HCT116 (cell line): ENCODE measurements at regions not wholly inside any gene's neighbourhood (a gene's known extent, or its start where the extent isn't known, plus 50 kb on each side); places are given as distances from the start of the nearest gene placed in this dataset.

Experiments
- EZH2 ChIP-seq: fragments of 200-600 bp; sonication (generic); IDR thresholded peaks from 2 replicates; pipeline ENCODE4 v1.6.1; 2017; ENCODE audit warnings: antibody characterized with exemption, mixed run types
- JUND ChIP-seq: IDR thresholded peaks from 2 replicates; pipeline ENCODE4 v1.6.1; 2012
- POLR2A ChIP-seq: IDR thresholded peaks from 2 replicates; pipeline ENCODE4 v1.7.0; 2011; ENCODE audit warnings: borderline replicate concordance; ENCODE audit not compliant: insufficient read depth, insufficient read length; ENCODE audit errors: extremely low read depth
- POLR2AphosphoS5 ChIP-seq: IDR thresholded peaks from 2 replicates; pipeline ENCODE4 v1.6.1; 2011; ENCODE audit warnings: mild to moderate bottlenecking, low read depth, low read length, moderate library complexity
- RAD21 ChIP-seq: IDR thresholded peaks from 2 replicates; pipeline ENCODE4 v1.6.1; 2012; ENCODE audit warnings: low read depth, mild to moderate bottlenecking
- SRF ChIP-seq: IDR thresholded peaks from 2 replicates; pipeline ENCODE4 v1.6.1; 2012; ENCODE audit warnings: low read depth
- TCF7L2 ChIP-seq: IDR thresholded peaks from 2 replicates; pipeline ENCODE4 v1.7.0; 2011; ENCODE audit warnings: borderline replicate concordance, inconsistent platforms; ENCODE audit not compliant: insufficient read depth, insufficient read length; ENCODE audit errors: extremely low read depth
- YY1 ChIP-seq: IDR thresholded peaks from 2 replicates; pipeline ENCODE4 v1.6.1; 2011; ENCODE audit warnings: low read length, low read depth, moderate library complexity, mild to moderate bottlenecking; ENCODE audit not compliant: insufficient replicate concordance; ENCODE audit errors: extremely low read depth
- ZNF274 ChIP-seq: fragments of 200-500 bp; sonication (Bioruptor generic); IDR thresholded peaks from 2 replicates; pipeline ENCODE4 v1.6.1; 2014; ENCODE audit warnings: mild to moderate bottlenecking, low read depth, low read length, inconsistent platforms
- TF ChIP-seq, protein P1 (sequence below), 3 experiments: fragments of 200-600 bp in 1 of 3; sonication (generic) in 1 of 3; IDR thresholded peaks in 2 of 3; conservative IDR thresholded peaks in 1 of 3; 2 replicates each; pipeline ENCODE4 v1.5.1; 2012 to 2017; ENCODE audit warnings: low read depth in 2 of 3, low read length in 2 of 3, antibody characterized with exemption in 1 of 3, borderline replicate concordance in 1 of 3, control low read depth in 1 of 3, mild to moderate bottlenecking in 1 of 3, mixed read lengths in 1 of 3, mixed run types in 1 of 3, moderate library complexity in 1 of 3; ENCODE audit not compliant: insufficient read depth in 1 of 3
- TF ChIP-seq, protein P2 (sequence below): IDR thresholded peaks from 2 replicates; pipeline ENCODE4 v1.6.1; 2012; ENCODE audit warnings: low read depth

DNA sequence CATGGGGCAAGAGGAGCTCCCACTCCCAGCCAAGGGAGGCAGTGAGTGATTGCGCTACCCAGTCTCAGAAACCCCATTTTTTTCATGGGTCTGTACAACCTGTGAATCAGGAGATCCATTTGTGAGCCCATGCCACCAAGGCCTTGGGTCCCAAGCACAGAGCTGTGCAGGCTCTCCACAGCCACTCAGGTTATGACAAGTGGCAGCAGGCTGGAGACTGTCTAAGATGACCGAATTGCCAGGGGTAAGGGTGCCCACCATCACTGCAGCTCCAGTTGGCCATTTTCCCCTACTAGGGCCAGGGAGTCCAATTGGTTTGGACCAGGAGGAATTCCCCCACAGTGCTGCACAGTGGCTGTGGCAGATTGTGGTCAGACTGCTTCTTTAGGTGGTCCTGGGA, 407.5 kb upstream of the KLHL4 start:
- TF ChIP-seq, protein P1, sequence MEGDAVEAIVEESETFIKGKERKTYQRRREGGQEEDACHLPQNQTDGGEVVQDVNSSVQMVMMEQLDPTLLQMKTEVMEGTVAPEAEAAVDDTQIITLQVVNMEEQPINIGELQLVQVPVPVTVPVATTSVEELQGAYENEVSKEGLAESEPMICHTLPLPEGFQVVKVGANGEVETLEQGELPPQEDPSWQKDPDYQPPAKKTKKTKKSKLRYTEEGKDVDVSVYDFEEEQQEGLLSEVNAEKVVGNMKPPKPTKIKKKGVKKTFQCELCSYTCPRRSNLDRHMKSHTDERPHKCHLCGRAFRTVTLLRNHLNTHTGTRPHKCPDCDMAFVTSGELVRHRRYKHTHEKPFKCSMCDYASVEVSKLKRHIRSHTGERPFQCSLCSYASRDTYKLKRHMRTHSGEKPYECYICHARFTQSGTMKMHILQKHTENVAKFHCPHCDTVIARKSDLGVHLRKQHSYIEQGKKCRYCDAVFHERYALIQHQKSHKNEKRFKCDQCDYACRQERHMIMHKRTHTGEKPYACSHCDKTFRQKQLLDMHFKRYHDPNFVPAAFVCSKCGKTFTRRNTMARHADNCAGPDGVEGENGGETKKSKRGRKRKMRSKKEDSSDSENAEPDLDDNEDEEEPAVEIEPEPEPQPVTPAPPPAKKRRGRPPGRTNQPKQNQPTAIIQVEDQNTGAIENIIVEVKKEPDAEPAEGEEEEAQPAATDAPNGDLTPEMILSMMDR (IDR thresholded peaks at IDR 0.05 in 2 of 3, conservative IDR thresholded peaks at IDR 0.05 in 1 of 3; ENCODE audit: borderline replicate concordance in 1 of 3, insufficient read depth in 1 of 3, low read depth in 2 of 3, low read length in 2 of 3) = no peak
- TF ChIP-seq ZNF274 (no peak), POLR2A (no peak), SRF (no peak), EZH2 (no peak), POLR2AphosphoS5 (no peak), JUND (no peak), YY1 (no peak), TCF7L2 (no peak), RAD21 (no peak)
- TF ChIP-seq, protein P2, sequence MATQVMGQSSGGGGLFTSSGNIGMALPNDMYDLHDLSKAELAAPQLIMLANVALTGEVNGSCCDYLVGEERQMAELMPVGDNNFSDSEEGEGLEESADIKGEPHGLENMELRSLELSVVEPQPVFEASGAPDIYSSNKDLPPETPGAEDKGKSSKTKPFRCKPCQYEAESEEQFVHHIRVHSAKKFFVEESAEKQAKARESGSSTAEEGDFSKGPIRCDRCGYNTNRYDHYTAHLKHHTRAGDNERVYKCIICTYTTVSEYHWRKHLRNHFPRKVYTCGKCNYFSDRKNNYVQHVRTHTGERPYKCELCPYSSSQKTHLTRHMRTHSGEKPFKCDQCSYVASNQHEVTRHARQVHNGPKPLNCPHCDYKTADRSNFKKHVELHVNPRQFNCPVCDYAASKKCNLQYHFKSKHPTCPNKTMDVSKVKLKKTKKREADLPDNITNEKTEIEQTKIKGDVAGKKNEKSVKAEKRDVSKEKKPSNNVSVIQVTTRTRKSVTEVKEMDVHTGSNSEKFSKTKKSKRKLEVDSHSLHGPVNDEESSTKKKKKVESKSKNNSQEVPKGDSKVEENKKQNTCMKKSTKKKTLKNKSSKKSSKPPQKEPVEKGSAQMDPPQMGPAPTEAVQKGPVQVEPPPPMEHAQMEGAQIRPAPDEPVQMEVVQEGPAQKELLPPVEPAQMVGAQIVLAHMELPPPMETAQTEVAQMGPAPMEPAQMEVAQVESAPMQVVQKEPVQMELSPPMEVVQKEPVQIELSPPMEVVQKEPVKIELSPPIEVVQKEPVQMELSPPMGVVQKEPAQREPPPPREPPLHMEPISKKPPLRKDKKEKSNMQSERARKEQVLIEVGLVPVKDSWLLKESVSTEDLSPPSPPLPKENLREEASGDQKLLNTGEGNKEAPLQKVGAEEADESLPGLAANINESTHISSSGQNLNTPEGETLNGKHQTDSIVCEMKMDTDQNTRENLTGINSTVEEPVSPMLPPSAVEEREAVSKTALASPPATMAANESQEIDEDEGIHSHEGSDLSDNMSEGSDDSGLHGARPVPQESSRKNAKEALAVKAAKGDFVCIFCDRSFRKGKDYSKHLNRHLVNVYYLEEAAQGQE = no peak
